ENCODE measurements at regions not wholly inside any gene's neighbourhood (a gene's known extent, or its start where the extent isn't known, plus 50 kb on each side); places are given as distances from the start of the nearest gene placed in this dataset.

GRCh38 chr9:1201901-1202300, 151.7 kb downstream of the DMRT2 start:
- no peak for TF ChIP-seq POLR2A (IDR thresholded peaks at IDR 0.05; ENCODE audit: borderline replicate concordance, extremely low read depth, insufficient read depth, insufficient read length)
- TF ChIP-seq, protein P1, sequence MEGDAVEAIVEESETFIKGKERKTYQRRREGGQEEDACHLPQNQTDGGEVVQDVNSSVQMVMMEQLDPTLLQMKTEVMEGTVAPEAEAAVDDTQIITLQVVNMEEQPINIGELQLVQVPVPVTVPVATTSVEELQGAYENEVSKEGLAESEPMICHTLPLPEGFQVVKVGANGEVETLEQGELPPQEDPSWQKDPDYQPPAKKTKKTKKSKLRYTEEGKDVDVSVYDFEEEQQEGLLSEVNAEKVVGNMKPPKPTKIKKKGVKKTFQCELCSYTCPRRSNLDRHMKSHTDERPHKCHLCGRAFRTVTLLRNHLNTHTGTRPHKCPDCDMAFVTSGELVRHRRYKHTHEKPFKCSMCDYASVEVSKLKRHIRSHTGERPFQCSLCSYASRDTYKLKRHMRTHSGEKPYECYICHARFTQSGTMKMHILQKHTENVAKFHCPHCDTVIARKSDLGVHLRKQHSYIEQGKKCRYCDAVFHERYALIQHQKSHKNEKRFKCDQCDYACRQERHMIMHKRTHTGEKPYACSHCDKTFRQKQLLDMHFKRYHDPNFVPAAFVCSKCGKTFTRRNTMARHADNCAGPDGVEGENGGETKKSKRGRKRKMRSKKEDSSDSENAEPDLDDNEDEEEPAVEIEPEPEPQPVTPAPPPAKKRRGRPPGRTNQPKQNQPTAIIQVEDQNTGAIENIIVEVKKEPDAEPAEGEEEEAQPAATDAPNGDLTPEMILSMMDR (IDR thresholded peaks at IDR 0.05 in 2 of 3, conservative IDR thresholded peaks at IDR 0.05 in 1 of 3; ENCODE audit: borderline replicate concordance in 1 of 3, insufficient read depth in 1 of 3, low read depth in 2 of 3, low read length in 2 of 3): no peak
- no peak for TF ChIP-seq SIN3A (IDR thresholded peaks at IDR 0.05; ENCODE audit: low read depth)
- TF ChIP-seq POLR2AphosphoS5 (IDR thresholded peaks at IDR 0.05; ENCODE audit: low read depth, low read length): no peak
- TF ChIP-seq, protein P2, sequence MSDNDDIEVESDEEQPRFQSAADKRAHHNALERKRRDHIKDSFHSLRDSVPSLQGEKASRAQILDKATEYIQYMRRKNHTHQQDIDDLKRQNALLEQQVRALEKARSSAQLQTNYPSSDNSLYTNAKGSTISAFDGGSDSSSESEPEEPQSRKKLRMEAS (IDR thresholded peaks at IDR 0.05): no peak

Measured in HCT116 (cell line).